Naive B cell (primary cell): ENCODE measurements at regions not wholly inside any gene's neighbourhood (a gene's known extent, or its start where the extent isn't known, plus 50 kb on each side); places are given as distances from the start of the nearest gene placed in this dataset.
A peak's percentile ranks its signal among the peaks of the same experiment; 100 is the strongest.
"Not testable (repeated sequence)": the region's sequence is repeated elsewhere in the genome, so short reads cannot be mapped to it uniquely, and the experiment has no call there.

Source experiments
- ATAC-seq, 2 donors: fragments of 150-1000 bp; cut with Tn5 transposase; 2 replicates each; pipeline ENCODE4 v1.10.0; 2021; ENCODE audit warnings: low read depth in 2 of 2, mild to moderate bottlenecking in 2 of 2, moderate library complexity in 2 of 2
- DNase-seq: peaks from one replicate; pipeline ENCODE4 v3.0.0; 2022
- H3K27ac Mint-ChIP-seq, 6 donors: one replicate each; pipeline ENCODE4 v1.8.0; 2020 to 2022; ENCODE audit warnings: mild to moderate bottlenecking in 6 of 6, mixed read lengths in 6 of 6, moderate library complexity in 5 of 6, inconsistent platforms in 2 of 6
- H3K27me3 Mint-ChIP-seq, 3 donors: one replicate each; pipeline ENCODE4 v1.8.0; 2021 to 2022; ENCODE audit warnings: mixed read lengths in 3 of 3, mild to moderate bottlenecking in 1 of 3
- H3K36me3 Mint-ChIP-seq, 2 donors: one replicate each; pipeline ENCODE4 v1.8.0; 2020 to 2022; ENCODE audit warnings: mixed read lengths in 2 of 2, inconsistent platforms in 1 of 2, mild to moderate bottlenecking in 1 of 2
- H3K4me1 Mint-ChIP-seq, 3 donors: one replicate each; pipeline ENCODE4 v1.8.0; 2020 to 2022; ENCODE audit warnings: mixed read lengths in 3 of 3, inconsistent platforms in 1 of 3, mild to moderate bottlenecking in 1 of 3, moderate library complexity in 1 of 3
- H3K4me3 Mint-ChIP-seq, 8 donors: one replicate each; pipeline ENCODE4 v1.8.0; 2020 to 2022; ENCODE audit warnings: mild to moderate bottlenecking in 8 of 8, mixed read lengths in 8 of 8, moderate library complexity in 8 of 8, inconsistent platforms in 2 of 8
- H3K9me3 Mint-ChIP-seq, 7 donors: one replicate each; pipeline ENCODE4 v1.8.0; 2020 to 2022; ENCODE audit warnings: mixed read lengths in 7 of 7, mild to moderate bottlenecking in 5 of 7, inconsistent platforms in 2 of 7, moderate library complexity in 1 of 7

DNA sequence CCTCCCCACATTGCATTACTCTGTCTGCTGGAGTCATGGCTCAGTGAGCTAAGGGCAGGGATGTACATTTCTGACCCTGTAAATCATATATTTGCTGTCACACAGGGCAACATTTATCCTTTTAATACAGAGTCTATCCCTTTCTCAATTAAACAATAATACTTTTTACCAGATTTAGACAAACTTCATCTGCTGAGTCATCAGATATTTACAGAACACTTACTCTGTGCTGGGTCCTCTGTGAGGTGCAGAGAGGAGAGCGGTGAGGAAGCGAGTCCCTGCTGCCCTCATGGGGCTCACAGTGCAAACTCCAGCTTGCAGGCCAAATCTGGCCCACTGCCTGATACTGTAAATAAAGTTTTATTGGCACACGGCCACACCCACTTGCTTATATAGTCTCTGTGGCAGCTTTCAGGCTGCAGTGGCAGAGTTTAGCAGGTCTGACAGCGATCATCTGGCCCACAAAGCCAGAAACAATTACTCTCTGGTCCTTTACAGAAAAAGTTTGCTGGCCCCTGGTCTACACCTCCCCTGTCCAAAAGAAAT is 144.5 kb downstream of the CDH26 start:
- no peak overlapping the region for H3K4me3 Mint-ChIP-seq
- no peaks in the 10 kb centered on the region for H3K36me3 Mint-ChIP-seq
- no peak for DNase-seq
- H3K27ac Mint-ChIP-seq, result no peak overlapping the region
- no peak for ATAC-seq
- peaks cover 0 to 7% (median 3%) of the 10 kb centered on the region in 7 donors for H3K9me3 Mint-ChIP-seq
- peaks cover 0 to 7% (median 0%) of the 10 kb centered on the region in 3 donors for H3K4me1 Mint-ChIP-seq
- no peaks in the 10 kb centered on the region for H3K27me3 Mint-ChIP-seq

DNA sequence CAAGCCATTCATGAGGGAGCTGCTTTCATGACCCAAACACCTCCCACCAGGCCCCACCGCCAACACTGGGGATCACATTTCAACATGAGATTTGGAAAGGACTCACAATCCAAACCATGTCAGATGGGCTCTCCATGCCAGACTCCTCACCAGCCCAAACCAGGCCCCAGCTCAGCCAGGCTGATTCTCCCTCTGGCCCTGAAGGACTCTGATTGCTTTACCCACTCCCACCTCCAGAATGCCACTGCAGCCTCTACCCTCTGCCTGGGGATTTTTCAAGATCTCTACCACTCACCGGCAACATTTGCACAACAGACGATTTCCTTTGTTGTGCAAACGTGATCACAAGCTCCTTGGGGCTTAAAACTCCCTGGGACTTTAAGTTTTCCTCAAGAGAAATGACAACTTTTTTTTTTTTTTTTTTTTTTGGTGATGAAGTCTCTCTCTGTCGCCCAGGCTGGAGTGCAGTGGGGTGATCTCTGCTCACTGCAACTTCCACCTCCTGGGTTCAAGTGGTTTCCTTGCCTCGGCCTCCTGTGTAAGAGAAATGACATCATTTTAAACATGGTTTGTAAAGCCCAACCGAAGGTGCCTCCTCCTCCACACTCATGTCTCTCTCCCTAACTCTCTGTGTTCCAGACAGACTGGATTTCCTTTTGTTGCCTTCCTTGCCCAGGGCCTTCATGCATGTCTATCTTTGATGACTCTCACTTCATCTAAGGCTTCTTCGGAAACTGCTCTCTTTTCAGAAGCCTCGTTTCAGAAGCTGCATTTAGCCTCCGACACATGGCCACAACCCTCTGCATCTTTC is 147.0 kb downstream of the CDH26 start:
- no peak for DNase-seq
- Mint-ChIP-seq H3K9me3 (no peaks in the 10 kb centered on the region), H3K4me3 (no peak overlapping the region), H3K36me3 (no peaks in the 10 kb centered on the region), H3K4me1 (peaks cover 0 to 7% (median 0%) of the 10 kb centered on the region in 3 donors), H3K27me3 (no peaks in the 10 kb centered on the region), H3K27ac (no peak overlapping the region)
- no peak for ATAC-seq

DNA sequence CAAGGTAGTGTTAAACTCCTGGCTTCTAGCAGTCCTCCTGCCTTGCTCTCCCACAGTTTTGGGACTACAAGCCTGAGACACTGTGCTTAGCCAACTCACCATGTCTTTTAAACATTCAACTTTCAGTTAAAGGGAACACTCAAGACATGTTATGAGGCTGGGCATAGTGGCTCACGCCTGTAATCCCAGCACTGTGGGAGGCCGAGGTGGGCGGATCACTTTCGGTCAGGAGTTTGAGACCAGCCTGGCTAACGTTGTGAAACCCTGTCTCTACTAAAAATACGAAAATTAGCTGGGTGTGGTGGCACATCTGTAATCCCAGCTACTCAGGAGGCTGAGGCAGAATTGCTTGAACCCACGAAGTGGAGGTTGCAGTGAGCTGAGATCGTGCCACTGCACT is 148.0 kb downstream of the CDH26 start:
- not testable (repeated sequence) for H3K27ac Mint-ChIP-seq, H3K4me1 Mint-ChIP-seq, H3K4me3 Mint-ChIP-seq, H3K36me3 Mint-ChIP-seq, H3K27me3 Mint-ChIP-seq, ATAC-seq, DNase-seq, H3K9me3 Mint-ChIP-seq

DNA sequence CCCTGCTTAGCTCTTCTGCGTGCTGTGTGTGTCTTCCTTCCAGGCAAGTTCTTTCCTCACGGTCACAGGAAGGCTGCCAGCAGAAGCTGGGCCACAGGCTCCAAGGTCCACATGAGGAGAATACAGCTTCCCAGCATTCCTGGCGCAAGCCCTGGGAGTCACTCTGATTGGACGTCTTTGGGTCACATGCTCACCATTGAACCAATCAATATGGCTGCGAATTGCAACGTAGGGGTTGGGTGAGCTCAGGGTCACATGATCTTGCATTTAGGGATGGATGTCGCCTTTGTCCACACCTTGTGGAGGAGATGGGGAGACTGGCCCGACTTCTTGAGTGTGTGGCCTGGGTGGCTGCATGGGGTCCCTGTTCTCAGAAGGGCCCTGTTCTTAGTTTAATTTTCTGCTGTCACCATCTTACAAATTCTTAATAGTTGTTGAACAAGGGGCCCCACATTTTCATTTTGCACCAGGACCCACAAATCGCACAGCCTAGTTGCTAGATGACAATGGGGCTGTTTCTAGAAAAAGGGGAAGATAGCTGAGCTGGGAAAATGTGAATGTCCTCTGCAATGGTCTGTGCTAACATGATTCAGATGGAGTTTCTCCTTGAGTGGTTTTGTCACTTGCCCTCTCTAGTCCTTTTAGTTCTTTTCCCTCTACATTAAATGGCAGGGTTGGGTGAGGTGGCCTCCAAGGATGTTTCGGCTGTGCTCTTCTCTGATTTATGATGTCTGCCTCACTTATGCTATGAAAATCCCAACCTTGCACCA is 149.6 kb downstream of the CDH26 start:
- Mint-ChIP-seq H3K27ac (peak overlapping the region in 1 of 6 donors; percentile 20), H3K9me3 (no peaks in the 10 kb centered on the region), H3K36me3 (no peaks in the 10 kb centered on the region), H3K4me3 (no peak overlapping the region), H3K27me3 (no peaks in the 10 kb centered on the region), H3K4me1 (no peaks in the 10 kb centered on the region)
- ATAC-seq, result no peak
- no peak for DNase-seq

DNA sequence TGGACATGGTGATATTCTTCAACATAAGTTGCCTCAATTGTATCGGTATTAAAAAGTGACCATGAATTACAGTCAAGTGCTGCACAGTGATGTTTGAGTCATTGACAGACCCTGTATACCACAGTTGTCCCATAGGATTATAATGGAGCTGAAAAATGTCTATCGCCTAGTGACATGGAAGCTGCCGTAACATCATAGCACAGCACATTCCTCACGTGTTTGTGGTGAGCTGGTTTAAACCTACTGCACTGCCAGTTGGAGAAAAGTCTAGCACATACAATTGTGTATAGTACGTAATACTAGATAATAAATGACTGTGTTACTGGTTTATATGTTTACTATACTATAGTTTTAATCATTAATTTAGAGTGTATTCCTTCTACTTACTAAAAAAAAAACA is 150.2 kb downstream of the CDH26 start:
- no peaks in the 10 kb centered on the region for H3K9me3 Mint-ChIP-seq
- no peak for DNase-seq
- H3K36me3 Mint-ChIP-seq, result no peaks in the 10 kb centered on the region
- no peak overlapping the region for H3K27ac Mint-ChIP-seq
- H3K27me3 Mint-ChIP-seq, result no peaks in the 10 kb centered on the region
- H3K4me3 Mint-ChIP-seq, result no peak overlapping the region
- no peak for ATAC-seq
- H3K4me1 Mint-ChIP-seq, result no peaks in the 10 kb centered on the region

DNA sequence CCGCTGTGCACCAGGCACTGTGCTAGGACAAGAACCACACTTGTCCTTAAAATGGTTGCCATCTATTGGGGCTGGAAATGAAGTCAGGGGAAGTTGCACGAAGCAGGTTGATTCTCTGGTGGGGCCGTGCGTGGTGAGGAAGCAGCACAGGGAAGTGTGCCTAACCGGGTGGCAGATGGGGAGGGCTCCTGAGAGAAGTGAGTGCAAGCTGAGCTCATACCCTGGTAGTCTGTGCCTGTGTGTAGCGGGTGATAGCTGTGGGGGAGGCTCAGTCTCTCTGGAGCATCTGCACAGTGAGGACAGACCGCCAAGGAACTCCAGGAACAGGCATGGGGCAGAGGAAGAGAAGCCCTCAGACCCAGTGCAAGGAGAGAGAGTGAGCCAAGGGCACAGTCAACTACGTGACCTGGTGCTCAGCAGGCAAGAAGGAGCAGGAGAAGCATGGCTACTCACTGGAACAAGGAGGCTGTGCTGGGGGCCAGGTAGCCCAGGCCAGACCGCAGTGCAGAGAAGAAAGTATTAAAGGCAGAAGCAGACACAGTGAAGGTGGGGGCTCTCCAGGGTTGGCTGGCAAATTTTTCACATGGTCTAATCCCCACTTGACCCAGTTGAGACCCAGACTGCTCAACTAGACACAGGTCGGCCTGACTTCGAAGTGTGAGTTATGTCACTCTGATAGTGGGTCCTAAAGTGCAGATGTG is 155.0 kb downstream of the CDH26 start:
- DNase-seq (no peak), ATAC-seq (no peak)
- Mint-ChIP-seq H3K27me3 (peaks cover 0 to 6% (median 0%) of the 10 kb centered on the region in 3 donors), H3K4me3 (no peak overlapping the region), H3K36me3 (no peaks in the 10 kb centered on the region), H3K4me1 (peaks cover 0 to 8% (median 0%) of the 10 kb centered on the region in 3 donors), H3K9me3 (no peaks in the 10 kb centered on the region), H3K27ac (peak overlapping the region in 1 of 6 donors; percentile 23)

DNA sequence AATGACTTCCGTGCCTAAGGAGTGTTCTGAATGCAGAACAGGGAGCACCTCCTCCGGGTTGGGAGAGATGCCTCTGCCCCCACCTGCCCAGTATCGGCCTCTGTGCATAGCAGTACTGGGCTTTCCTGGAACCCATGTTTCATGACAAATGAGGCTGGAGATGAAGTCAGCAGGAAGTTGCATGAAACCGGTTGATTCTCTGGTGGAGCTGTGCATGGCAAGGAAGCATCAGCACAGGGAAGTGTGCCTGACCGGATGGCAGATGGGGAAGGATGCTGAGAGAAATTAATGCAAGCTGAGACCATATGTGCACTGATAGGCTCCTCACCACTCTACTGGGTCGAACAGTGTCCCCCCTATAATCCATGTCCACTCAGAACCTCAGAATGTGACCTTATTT is 155.5 kb downstream of the CDH26 start:
- H3K9me3 Mint-ChIP-seq, result no peaks in the 10 kb centered on the region
- DNase-seq (no peak), ATAC-seq (no peak)
- no peaks in the 10 kb centered on the region for H3K36me3 Mint-ChIP-seq
- H3K4me3 Mint-ChIP-seq, result no peak overlapping the region
- no peak overlapping the region for H3K27ac Mint-ChIP-seq
- H3K27me3 Mint-ChIP-seq, result peaks cover 0 to 6% (median 0%) of the 10 kb centered on the region in 3 donors
- peaks cover 0 to 8% (median 0%) of the 10 kb centered on the region in 3 donors for H3K4me1 Mint-ChIP-seq

DNA sequence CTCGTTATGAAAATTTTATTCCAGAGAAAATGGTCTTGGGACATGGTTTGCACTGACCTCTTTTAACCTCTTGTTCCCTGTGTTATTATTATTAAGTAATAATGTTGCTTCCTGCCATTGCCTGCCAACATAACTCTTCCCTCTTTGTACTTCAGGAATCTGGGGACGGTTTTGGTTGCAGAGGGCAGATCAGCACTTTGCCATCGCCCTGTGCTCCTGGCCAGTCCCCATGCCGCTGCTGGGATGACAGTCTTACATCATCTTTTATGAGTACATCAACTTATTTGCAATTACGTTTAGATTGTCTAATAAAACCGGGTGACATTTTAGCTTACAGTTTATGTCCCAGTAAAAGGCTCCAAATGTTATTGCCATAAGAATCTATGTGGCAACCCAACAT is 157.2 kb downstream of the CDH26 start:
- peaks cover 6 to 9% (median 8%) of the 10 kb centered on the region in 3 donors for H3K27me3 Mint-ChIP-seq
- no peak for ATAC-seq
- no peaks in the 10 kb centered on the region for H3K36me3 Mint-ChIP-seq
- peak overlapping the region in 1 of 8 donors; percentile 53 for H3K4me3 Mint-ChIP-seq
- H3K27ac Mint-ChIP-seq, result no peak overlapping the region
- H3K4me1 Mint-ChIP-seq, result peaks cover 0 to 8% (median 0%) of the 10 kb centered on the region in 3 donors
- H3K9me3 Mint-ChIP-seq, result no peaks in the 10 kb centered on the region
- DNase-seq, result no peak

DNA sequence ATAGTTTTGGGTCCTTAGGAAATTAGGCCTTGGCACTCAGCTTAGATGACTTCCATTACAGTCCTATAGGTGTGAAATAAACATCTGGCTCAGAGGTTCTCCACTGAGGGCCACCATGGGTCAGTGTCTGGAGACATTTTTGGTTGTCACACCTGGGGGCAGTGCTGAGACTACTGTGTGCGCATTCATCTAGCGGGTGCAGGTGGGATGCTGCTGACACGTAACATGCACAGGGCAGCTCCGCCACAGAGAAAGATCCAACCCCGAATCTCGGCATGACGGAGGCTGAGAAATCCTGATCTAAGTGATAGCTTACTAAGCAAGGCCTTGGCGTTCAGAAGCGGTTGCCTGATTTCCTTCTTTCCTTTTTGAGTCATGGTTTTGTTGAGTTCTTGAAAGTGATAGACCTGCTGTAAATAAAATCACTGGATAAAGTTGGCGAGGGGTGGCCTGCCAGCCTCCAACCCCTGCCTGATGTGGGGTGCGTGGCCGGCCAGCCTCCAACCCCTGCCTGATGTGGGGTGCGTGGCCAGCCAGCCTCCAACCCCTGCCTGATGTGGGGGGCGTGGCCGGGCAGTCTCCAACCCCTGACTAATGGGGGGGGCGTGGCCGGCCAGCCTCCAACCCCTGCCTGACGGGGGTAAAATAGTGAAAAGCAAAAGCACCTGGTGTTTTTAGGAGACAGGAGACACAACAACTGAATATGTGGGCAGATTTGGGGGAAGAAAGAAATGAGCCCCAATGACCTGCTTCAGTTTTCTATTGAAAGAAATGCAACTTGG is 158.1 kb downstream of the CDH26 start:
- Mint-ChIP-seq H3K27me3 (peaks cover 6 to 9% (median 8%) of the 10 kb centered on the region in 3 donors), H3K4me3 (no peak overlapping the region), H3K27ac (no peak overlapping the region), H3K9me3 (no peaks in the 10 kb centered on the region), H3K4me1 (peaks cover 0 to 8% (median 0%) of the 10 kb centered on the region in 3 donors), H3K36me3 (no peaks in the 10 kb centered on the region)
- ATAC-seq (no peak), DNase-seq (no peak)

DNA sequence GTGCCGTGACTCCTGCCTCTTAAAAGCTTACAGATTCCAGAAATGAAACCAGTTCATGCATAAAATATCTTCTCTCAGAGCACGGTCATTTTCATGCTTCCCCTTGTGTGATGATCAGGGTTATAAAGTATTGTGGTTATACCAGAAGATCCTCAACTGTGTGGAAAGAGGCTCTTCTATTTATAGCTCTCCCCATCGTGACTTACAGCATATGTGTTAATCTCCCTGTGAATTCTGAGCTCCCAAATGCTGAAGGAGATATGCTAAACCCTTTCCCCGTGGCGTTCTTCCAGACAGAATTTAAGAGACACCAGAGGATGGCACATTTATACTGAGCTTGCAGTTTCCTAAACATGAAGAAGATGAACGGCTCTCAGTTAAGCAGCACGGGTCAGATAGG is 158.8 kb downstream of the CDH26 start:
- no peaks in the 10 kb centered on the region for H3K9me3 Mint-ChIP-seq
- H3K4me3 Mint-ChIP-seq, result no peak overlapping the region
- DNase-seq (no peak), ATAC-seq (no peak)
- peaks cover 0 to 8% (median 0%) of the 10 kb centered on the region in 3 donors for H3K4me1 Mint-ChIP-seq
- no peaks in the 10 kb centered on the region for H3K36me3 Mint-ChIP-seq
- H3K27ac Mint-ChIP-seq, result no peak overlapping the region
- peaks cover 6 to 9% (median 8%) of the 10 kb centered on the region in 3 donors for H3K27me3 Mint-ChIP-seq

DNA sequence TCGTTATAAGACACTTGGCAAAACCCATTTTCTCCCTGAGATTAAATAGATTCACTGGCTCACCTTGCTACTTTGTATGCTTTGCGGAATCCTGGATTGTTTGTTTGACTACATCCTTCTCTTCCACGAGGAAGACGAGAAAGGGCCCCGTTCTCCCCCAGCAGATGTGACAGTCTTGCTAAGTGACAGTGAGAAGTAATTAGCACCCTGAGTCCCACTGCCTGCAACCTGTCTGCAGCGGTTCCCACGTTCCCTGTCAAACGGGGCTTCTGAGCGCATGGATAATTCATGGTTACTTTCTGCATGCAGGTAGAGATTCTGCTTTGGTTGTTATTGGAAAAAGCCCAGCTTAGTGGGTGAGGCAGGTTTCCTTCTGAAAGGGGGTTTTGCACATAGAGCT is 163.7 kb downstream of the CDH26 start:
- no peak overlapping the region for H3K4me3 Mint-ChIP-seq
- DNase-seq (no peak), ATAC-seq (no peak)

DNA sequence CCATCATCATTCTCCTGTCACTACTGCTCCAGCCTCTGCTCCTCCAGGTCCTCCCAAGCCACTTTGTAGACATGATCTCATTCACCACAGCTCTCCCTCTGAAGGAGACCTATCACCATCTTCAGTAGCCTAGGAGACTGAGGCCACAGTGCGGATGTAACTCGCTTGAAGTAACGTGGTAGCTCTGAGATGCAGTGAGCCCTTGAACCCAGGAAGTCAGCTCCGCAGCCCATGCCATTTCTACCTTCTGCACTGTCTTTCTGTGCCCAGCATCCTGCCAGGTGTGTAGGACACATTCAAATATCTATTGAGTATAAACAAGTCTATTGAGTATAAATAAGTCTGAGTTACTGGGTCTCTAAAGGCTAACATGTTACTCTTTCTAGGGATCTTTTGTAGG is 164.4 kb downstream of the CDH26 start:
- no peak for ATAC-seq
- no peaks in the 10 kb centered on the region for H3K9me3 Mint-ChIP-seq
- no peaks in the 10 kb centered on the region for H3K36me3 Mint-ChIP-seq
- H3K4me3 Mint-ChIP-seq, result no peak overlapping the region
- peaks cover 0 to under 1% (median 0%) of the 10 kb centered on the region in 3 donors for H3K4me1 Mint-ChIP-seq
- no peak overlapping the region for H3K27ac Mint-ChIP-seq
- no peak for DNase-seq
- peaks cover 9 to 16% (median 9%) of the 10 kb centered on the region in 3 donors for H3K27me3 Mint-ChIP-seq

More for the DNA sequence above, 163.7 kb downstream of the CDH26 start:
- H3K27me3 Mint-ChIP-seq, result peaks cover 8 to 15% (median 9%) of the 10 kb centered on the region in 3 donors
- peaks cover 0 to 8% (median 0%) of the 10 kb centered on the region in 3 donors for H3K4me1 Mint-ChIP-seq
- H3K27ac Mint-ChIP-seq, result no peak overlapping the region
- no peaks in the 10 kb centered on the region for H3K9me3 Mint-ChIP-seq
- no peaks in the 10 kb centered on the region for H3K36me3 Mint-ChIP-seq

DNA sequence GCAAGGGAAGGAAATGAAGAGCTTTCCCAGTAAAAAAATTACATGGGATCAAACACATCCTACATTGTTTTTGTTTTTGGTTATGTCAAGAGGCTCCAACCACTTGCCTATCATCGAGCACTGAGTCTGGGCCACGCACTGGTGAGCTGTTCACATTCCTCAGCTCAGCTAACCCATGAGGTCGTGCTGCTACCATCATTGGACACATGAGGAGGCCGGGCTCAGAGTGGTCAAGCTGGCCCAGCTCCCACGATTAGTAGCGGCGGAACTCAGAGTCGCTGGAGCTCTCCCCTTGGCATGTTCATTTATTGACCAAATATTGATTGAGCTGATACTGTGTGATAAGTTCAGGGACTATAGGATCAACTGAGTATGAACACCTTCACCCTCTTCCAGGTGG is 164.9 kb downstream of the CDH26 start:
- H3K27me3 Mint-ChIP-seq, result peaks cover 10 to 21% (median 13%) of the 10 kb centered on the region in 3 donors
- no peaks in the 10 kb centered on the region for H3K4me1 Mint-ChIP-seq
- no peaks in the 10 kb centered on the region for H3K9me3 Mint-ChIP-seq
- no peak overlapping the region for H3K27ac Mint-ChIP-seq
- no peak overlapping the region for H3K4me3 Mint-ChIP-seq
- H3K36me3 Mint-ChIP-seq, result no peaks in the 10 kb centered on the region
- ATAC-seq, result no peak
- DNase-seq, result no peak
